ENCODE measurements at regions not wholly inside any gene's neighbourhood (a gene's known extent, or its start where the extent isn't known, plus 50 kb on each side); places are given as distances from the start of the nearest gene placed in this dataset.

DNA sequence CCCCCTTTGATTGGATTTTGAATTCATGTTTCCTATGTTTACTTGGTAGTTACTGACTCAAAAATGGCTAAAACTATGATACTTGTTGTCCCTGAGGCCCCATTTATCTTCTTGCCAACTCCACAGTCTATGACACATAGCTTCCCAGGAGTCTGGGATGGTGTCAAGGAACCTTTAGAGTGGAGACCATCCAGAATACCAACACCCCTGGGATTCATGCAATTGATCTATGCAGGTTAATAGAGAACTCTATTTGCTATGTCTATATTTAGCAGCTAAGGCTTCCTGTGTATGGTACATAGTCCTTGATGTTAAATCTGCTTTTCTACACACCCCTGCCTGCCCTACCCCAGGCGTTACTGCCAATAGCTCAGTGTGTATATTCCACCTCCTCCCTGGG lies 218.5 kb upstream of the HDAC4 start:
- no peak for TF ChIP-seq POLR2A (IDR thresholded peaks at IDR 0.05)
- TF ChIP-seq, protein P1, sequence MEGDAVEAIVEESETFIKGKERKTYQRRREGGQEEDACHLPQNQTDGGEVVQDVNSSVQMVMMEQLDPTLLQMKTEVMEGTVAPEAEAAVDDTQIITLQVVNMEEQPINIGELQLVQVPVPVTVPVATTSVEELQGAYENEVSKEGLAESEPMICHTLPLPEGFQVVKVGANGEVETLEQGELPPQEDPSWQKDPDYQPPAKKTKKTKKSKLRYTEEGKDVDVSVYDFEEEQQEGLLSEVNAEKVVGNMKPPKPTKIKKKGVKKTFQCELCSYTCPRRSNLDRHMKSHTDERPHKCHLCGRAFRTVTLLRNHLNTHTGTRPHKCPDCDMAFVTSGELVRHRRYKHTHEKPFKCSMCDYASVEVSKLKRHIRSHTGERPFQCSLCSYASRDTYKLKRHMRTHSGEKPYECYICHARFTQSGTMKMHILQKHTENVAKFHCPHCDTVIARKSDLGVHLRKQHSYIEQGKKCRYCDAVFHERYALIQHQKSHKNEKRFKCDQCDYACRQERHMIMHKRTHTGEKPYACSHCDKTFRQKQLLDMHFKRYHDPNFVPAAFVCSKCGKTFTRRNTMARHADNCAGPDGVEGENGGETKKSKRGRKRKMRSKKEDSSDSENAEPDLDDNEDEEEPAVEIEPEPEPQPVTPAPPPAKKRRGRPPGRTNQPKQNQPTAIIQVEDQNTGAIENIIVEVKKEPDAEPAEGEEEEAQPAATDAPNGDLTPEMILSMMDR (IDR thresholded peaks at IDR 0.05), result no peak

Measured in tibial nerve (tissue), 3 donors.